H1 (cell line): ENCODE measurements at regions not wholly inside any gene's neighbourhood (a gene's known extent, or its start where the extent isn't known, plus 50 kb on each side); places are given as distances from the start of the nearest gene placed in this dataset.

Experiments used
- CTCF ChIA-PET: fragments of 300-600 bp; sonication (Branson Sonifier 250); formaldehyde crosslinking; loops from one replicate; lab custom pipeline; 2021; ENCODE audit not compliant: partially characterized antibody; lab: Charles Lee
- POLR2A ChIA-PET: fragments of 300-600 bp; sonication (Branson Sonifier 250); formaldehyde crosslinking; loops from one replicate; lab custom pipeline; 2021; ENCODE audit warnings: inconsistent platforms; ENCODE audit not compliant: partially characterized antibody; lab: Charles Lee
- DNase-seq, 2 experiments: peaks; one replicate each; pipeline versions ENCODE4 v3.0.0 to v3.0.0-alpha.2; 2010 to 2022; ENCODE audit warnings: low spot score in 2 of 2, low read depth in 1 of 2, mixed read lengths in 1 of 2
- FAIRE-seq: peaks from 2 replicates; lab custom pipeline; 2011; peaks lifted over from hg19 to GRCh38; lab: Jason Lieb, UNC
- H2AFZ ChIP-seq: 2 replicates; pipeline ENCODE4 v1.8.1; 2012; ENCODE audit warnings: low read length, inconsistent platforms
- H2AK5ac ChIP-seq: 2 replicates; pipeline ENCODE4 v1.6.1; 2013; ENCODE audit warnings: low read depth, low read length
- H2BK120ac ChIP-seq: replicated peaks from 2 replicates; pipeline ENCODE3; 2013; ENCODE audit warnings: low read depth, low read length, inconsistent platforms
- H2BK12ac ChIP-seq: 2 replicates; pipeline ENCODE4 v1.6.1; 2013; ENCODE audit warnings: low read depth, low read length
- H2BK15ac ChIP-seq: 2 replicates; pipeline ENCODE4 v1.6.1; 2013; ENCODE audit warnings: low read length
- H2BK20ac ChIP-seq: 2 replicates; pipeline ENCODE4 v1.6.1; 2013; ENCODE audit warnings: low read length
- H2BK5ac ChIP-seq: 2 replicates; pipeline ENCODE4 v1.6.1; 2013; ENCODE audit warnings: low read depth, low read length
- H3K14ac ChIP-seq: 2 replicates; pipeline ENCODE4 v1.6.1; 2013; ENCODE audit warnings: inconsistent platforms; ENCODE audit not compliant: insufficient read length
- H3K18ac ChIP-seq: 2 replicates; pipeline ENCODE4 v1.6.1; 2013; ENCODE audit warnings: low read length; ENCODE audit errors: extremely low read depth
- H3K23ac ChIP-seq: 2 replicates; pipeline ENCODE4 v1.6.1; 2013; ENCODE audit warnings: inconsistent platforms; ENCODE audit not compliant: insufficient read length
- H3K23me2 ChIP-seq: 2 replicates; pipeline ENCODE4 v1.6.1; 2013; ENCODE audit warnings: low read depth, low read length
- H3K27ac ChIP-seq: 2 replicates; pipeline ENCODE4 v1.6.1; 2011; ENCODE audit warnings: low read depth, low read length, inconsistent platforms
- H3K27me3 ChIP-seq, 4 experiments: replicated peaks in 1 of 4; 1 replicate in 1 of 4; 2 replicates in 3 of 4; pipeline versions ENCODE4 v1.6.1 to v1.8.1; 2011 to 2013; ENCODE audit warnings: low read length in 3 of 4, mild to moderate bottlenecking in 3 of 4, inconsistent platforms in 2 of 4, mixed read lengths in 2 of 4, moderate library complexity in 1 of 4; ENCODE audit not compliant: control insufficient read depth in 3 of 4, insufficient read depth in 3 of 4; ENCODE audit errors: extremely low read depth in 1 of 4
- H3K36me3 ChIP-seq, 4 experiments: 2 replicates each; pipeline versions ENCODE4 v1.6.1 to v1.8.1; 2011 to 2013; ENCODE audit warnings: mild to moderate bottlenecking in 4 of 4, low read length in 3 of 4, moderate library complexity in 2 of 4, control low read depth in 1 of 4, inconsistent platforms in 1 of 4; ENCODE audit not compliant: insufficient read depth in 4 of 4, control insufficient read depth in 2 of 4
- H3K4ac ChIP-seq: replicated peaks from 2 replicates; pipeline ENCODE3; 2013; ENCODE audit warnings: low read length, low read depth, mixed read lengths, inconsistent platforms; ENCODE audit not compliant: insufficient read length
- H3K4me1 ChIP-seq, 4 experiments: replicated peaks in 1 of 4; 1 replicate in 1 of 4; 2 replicates in 3 of 4; pipeline versions ENCODE4 v1.6.1 to v1.8.1; 2011 to 2013; ENCODE audit warnings: low read length in 3 of 4, inconsistent platforms in 2 of 4, mixed read lengths in 1 of 4; ENCODE audit not compliant: insufficient read depth in 4 of 4, control insufficient read depth in 3 of 4
- H3K4me2 ChIP-seq, 2 experiments: 2 replicates each; pipeline versions ENCODE4 v1.6.1 to v1.8.1; 2011 to 2013; ENCODE audit warnings: low read depth in 2 of 2, low read length in 2 of 2, control low read depth in 1 of 2, inconsistent platforms in 1 of 2, mild to moderate bottlenecking in 1 of 2; ENCODE audit not compliant: insufficient read depth in 1 of 2
- H3K4me3 ChIP-seq, 4 experiments: fragments of 200-600, 300-600 bp in 1 of 4; sonication (generic), shearing (Covaris generic), sonication (Bioruptor Twin) in 1 of 4; 2 replicates each; pipeline versions ENCODE4 v1.5.1 to v1.8.1; 2011 to 2016; ENCODE audit warnings: low read length in 4 of 4, low read depth in 3 of 4, control low read depth in 2 of 4, inconsistent platforms in 2 of 4, mild to moderate bottlenecking in 2 of 4, mixed read lengths in 1 of 4, moderate library complexity in 1 of 4; ENCODE audit not compliant: insufficient read depth in 2 of 4; ENCODE audit errors: extremely low read depth in 1 of 4
- H3K56ac ChIP-seq: replicated peaks from 2 replicates; pipeline ENCODE3; 2013; ENCODE audit warnings: low read depth, mild to moderate bottlenecking, mixed read lengths, low read length, inconsistent platforms; ENCODE audit not compliant: insufficient read length
- H3K79me1 ChIP-seq: 2 replicates; pipeline ENCODE4 v1.6.1; 2013; ENCODE audit warnings: low read depth, low read length, control low read depth
- H3K79me2 ChIP-seq, 2 experiments: 2 replicates each; pipeline versions ENCODE4 v1.6.1 to v1.8.1; 2012 to 2013; ENCODE audit warnings: low read length in 2 of 2, mild to moderate bottlenecking in 2 of 2, inconsistent platforms in 1 of 2; ENCODE audit not compliant: insufficient read depth in 2 of 2, control insufficient read depth in 1 of 2
- H3K9ac ChIP-seq, 4 experiments: replicated peaks in 1 of 4; 1 replicate in 1 of 4; 2 replicates in 3 of 4; pipeline versions ENCODE4 v1.6.1 to v1.8.1; 2011 to 2013; ENCODE audit warnings: low read depth in 3 of 4, low read length in 3 of 4, control low read depth in 2 of 4, mild to moderate bottlenecking in 2 of 4, moderate library complexity in 2 of 4, inconsistent platforms in 1 of 4; ENCODE audit errors: extremely low read depth in 1 of 4
- H3K9me3 ChIP-seq, 2 experiments: 2 replicates each; pipeline versions ENCODE4 v1.6.1 to v1.8.1; 2012 to 2013; ENCODE audit warnings: mild to moderate bottlenecking in 2 of 2, moderate library complexity in 2 of 2, control low read depth in 1 of 2, inconsistent platforms in 1 of 2, low read depth in 1 of 2, low read length in 1 of 2, mixed read lengths in 1 of 2; ENCODE audit not compliant: insufficient read depth in 2 of 2
- H4K20me1 ChIP-seq, 2 experiments: replicated peaks in 1 of 2; 2 replicates each; pipeline versions ENCODE3 to v1.8.1; 2011 to 2013; ENCODE audit warnings: inconsistent platforms in 2 of 2, low read length in 2 of 2, mild to moderate bottlenecking in 1 of 2; ENCODE audit not compliant: insufficient read depth in 2 of 2, control insufficient read depth in 1 of 2
- H4K5ac ChIP-seq: 2 replicates; pipeline ENCODE4 v1.6.1; 2013; ENCODE audit warnings: low read length, low read depth, mixed read lengths, inconsistent platforms; ENCODE audit not compliant: insufficient read length
- H4K8ac ChIP-seq: 2 replicates; pipeline ENCODE4 v1.8.0; 2013; ENCODE audit warnings: mild to moderate bottlenecking, moderate library complexity, low read length, inconsistent platforms; ENCODE audit not compliant: insufficient read depth; ENCODE audit errors: extremely low read depth
- H4K91ac ChIP-seq: replicated peaks from 2 replicates; pipeline ENCODE3; 2013; ENCODE audit warnings: low read length, mixed read lengths, inconsistent platforms; ENCODE audit not compliant: insufficient read length
- ASH2L ChIP-seq: fragments of 200-600, 300-600 bp; sonication (generic); IDR thresholded peaks from one replicate; pipeline ENCODE4 v1.7.1; 2017; ENCODE audit warnings: low read length
- ATF3 ChIP-seq: IDR thresholded peaks from 2 replicates; pipeline ENCODE4 v1.6.1; 2011; ENCODE audit warnings: low read depth, mild to moderate bottlenecking, low read length; ENCODE audit not compliant: insufficient read depth
- CBX5 ChIP-seq: fragments of 300-800, 300-1000 bp; sonication (generic); IDR thresholded peaks from 2 replicates; pipeline ENCODE4 v1.7.1; 2016; ENCODE audit warnings: antibody characterized with exemption, low read length, low read depth
- CTBP2 ChIP-seq: IDR thresholded peaks from 2 replicates; pipeline ENCODE4 v1.7.0; 2011; ENCODE audit warnings: borderline replicate concordance, mild to moderate bottlenecking, moderate library complexity, mixed read lengths, low read length; ENCODE audit not compliant: insufficient read depth, insufficient read length
- NRF1 ChIP-seq: IDR thresholded peaks from 2 replicates; pipeline ENCODE4 v1.6.1; 2011; ENCODE audit warnings: mild to moderate bottlenecking, low read depth, low read length, improper control_type of control experiment
- RFX5 ChIP-seq: IDR thresholded peaks from 2 replicates; pipeline ENCODE4 v1.6.1; 2011; ENCODE audit warnings: low read depth, low read length, improper control_type of control experiment, borderline replicate concordance
- RNF2 ChIP-seq: fragments of 200-900, 300-1000 bp; sonication (generic); IDR thresholded peaks from 2 replicates; pipeline ENCODE4 v1.7.1; 2016; ENCODE audit warnings: borderline replicate concordance, low read depth, mild to moderate bottlenecking, antibody characterized with exemption, low read length; ENCODE audit not compliant: poor library complexity, severe bottlenecking; ENCODE audit errors: missing control alignments
- RXRA ChIP-seq: IDR thresholded peaks from 2 replicates; pipeline ENCODE4 v1.6.1; 2011; ENCODE audit warnings: low read depth, mild to moderate bottlenecking, low read length, moderate library complexity; ENCODE audit not compliant: insufficient read depth
- SIN3A ChIP-seq, 2 experiments: IDR thresholded peaks in 1 of 2; conservative IDR thresholded peaks in 1 of 2; 2 replicates each; pipeline ENCODE4 v1.6.1; 2011 to 2012; ENCODE audit warnings: low read length in 2 of 2, improper control_type of control experiment in 1 of 2, low read depth in 1 of 2, mild to moderate bottlenecking in 1 of 2
- SP1 ChIP-seq: IDR thresholded peaks from 2 replicates; pipeline ENCODE4 v1.6.1; 2011; ENCODE audit warnings: low read depth, low read length
- WGBS, 2 experiments: shearing (Covaris generic) in 1 of 2; methylation state at CpG; one replicate each; pipeline versions ENCODE4 v1.1.6 to v1.1.7; 2013 to 2015; ENCODE audit warnings: low lambda C conversion rate in 2 of 2, mixed read lengths in 2 of 2, inconsistent platforms in 1 of 2, low coverage in 1 of 2, missing lambda C conversion rate in 1 of 2; ENCODE audit not compliant: insufficient replicate concordance in 2 of 2, insufficient coverage in 1 of 2, insufficient read length in 1 of 2; ENCODE audit errors: extremely low coverage in 1 of 2, missing lambda C conversion rate in 1 of 2; 5-methylcytosine and 5-hydroxymethylcytosine counted together

GRCh38 chr6:3653528-3654070 is 97.9 kb downstream of the PXDC1 start:
- no peaks in the 10 kb centered on the region for H3K36me3 ChIP-seq
- FAIRE-seq = no peak
- H3K14ac ChIP-seq = no peak overlapping the region
- H2BK12ac ChIP-seq = no peak overlapping the region
- TF ChIP-seq NRF1 = no peak
- TF ChIP-seq ATF3 = no peak
- no peak for TF ChIP-seq SP1
- TF ChIP-seq CBX5 = no peak
- TF ChIP-seq RFX5 = no peak
- no peak for TF ChIP-seq CTBP2
- no peak for TF ChIP-seq SIN3A (conservative IDR thresholded peaks at IDR 0.05 in 1 of 2, IDR thresholded peaks at IDR 0.05 in 1 of 2; ENCODE audit: low read depth in 1 of 2, low read length in 2 of 2)
- no peak for TF ChIP-seq RNF2
- TF ChIP-seq RXRA = no peak
- TF ChIP-seq ASH2L = no peak
- H3K9me3 ChIP-seq = no peaks in the 10 kb centered on the region
- H4K8ac ChIP-seq = no peak overlapping the region
- H3K4ac ChIP-seq = no peak overlapping the region
- no peak overlapping the region for H3K4me3 ChIP-seq
- H3K9ac ChIP-seq = no peak overlapping the region
- CTCF ChIA-PET = interaction anchor here (0.9 kb wide), 1 partner anchor 29 kb away, joined by 3 read pairs; no protein-coding TSS in a partner anchor
- no peak overlapping the region for H3K4me2 ChIP-seq
- no peak overlapping the region for H4K5ac ChIP-seq
- H2AK5ac ChIP-seq = no peak overlapping the region
- no peaks in the 10 kb centered on the region for H3K4me1 ChIP-seq
- no peak overlapping the region for H3K23ac ChIP-seq
- H3K23me2 ChIP-seq = peaks cover 3% of the 10 kb centered on the region; the same call in 1 of the 2 replicates
- no peaks in the 10 kb centered on the region for H3K79me2 ChIP-seq
- H2BK120ac ChIP-seq = no peak overlapping the region
- no peak overlapping the region for H3K18ac ChIP-seq
- no peak overlapping the region for H3K27ac ChIP-seq
- H3K79me1 ChIP-seq = 0 out of 2 replicates have a peak, but pooled peaks cover 2% of the 10 kb centered on the region
- no peak overlapping the region for H2AFZ ChIP-seq
- no peak for DNase-seq
- 92% methylated on average over 6 of the region's 6 CpGs; no CpG with 5 or more reads in 1 of the 2 experiments for WGBS, 2 experiments
- POLR2A ChIA-PET = interaction anchor here (0.7 kb wide), 1 partner anchor 21 kb away, joined by 3 read pairs; no protein-coding TSS in a partner anchor
- no peak overlapping the region for H2BK20ac ChIP-seq
- H3K56ac ChIP-seq = no peak overlapping the region
- no peak overlapping the region for H2BK5ac ChIP-seq
- H4K91ac ChIP-seq = no peak overlapping the region
- H4K20me1 ChIP-seq = no peaks in the 10 kb centered on the region
- H3K27me3 ChIP-seq = no peaks in the 10 kb centered on the region
- H2BK15ac ChIP-seq = no peak overlapping the region
